Stimulated activated CD8-positive, alpha-beta memory T cell treated with anti-CD3 and anti-CD28 coated beads, Interleukin-15, amount 100 ng/mL, for 1 hour (primary cell): ENCODE measurements at regions not wholly inside any gene's neighbourhood (a gene's known extent, or its start where the extent isn't known, plus 50 kb on each side); places are given as distances from the start of the nearest gene placed in this dataset.

ENCODE experiments used
- DNase-seq: peaks from one replicate; pipeline ENCODE4 v3.0.0-alpha.2; 2020; ENCODE audit warnings: low read depth

GRCh38 chr6:164151161-164152120 lies 736.9 kb downstream of the QKI start:
- DNase-seq: no peak

- no peak for DNase-seq
These were observed 735.7 kb downstream of the QKI start for GRCh38 chr6:164150232-164150631.

GRCh38 chr6:164148788-164149187 lies 734.3 kb downstream of the QKI start:
- DNase-seq: no peak

- DNase-seq: no peak
These were observed 729.8 kb downstream of the QKI start for GRCh38 chr6:164144316-164144715.

- DNase-seq: no peak
These were observed 727.8 kb downstream of the QKI start for GRCh38 chr6:164142322-164142721.

- no peak for DNase-seq
These were observed 721.1 kb downstream of the QKI start for GRCh38 chr6:164135511-164136132.

GRCh38 chr6:164133095-164133494 lies 718.6 kb downstream of the QKI start:
- DNase-seq: no peak

- DNase-seq: no peak
These were observed 716.1 kb downstream of the QKI start for GRCh38 chr6:164130585-164130984.

GRCh38 chr6:164130151-164130550 lies 715.6 kb downstream of the QKI start:
- no peak for DNase-seq

GRCh38 chr6:164129218-164129617 lies 714.7 kb downstream of the QKI start:
- no peak for DNase-seq

- DNase-seq: no peak
These were observed 713.6 kb downstream of the QKI start for GRCh38 chr6:164128101-164128500.

- no peak for DNase-seq
These were observed 710.5 kb downstream of the QKI start for GRCh38 chr6:164124986-164125385.

- DNase-seq: no peak
These were observed 710.0 kb downstream of the QKI start for GRCh38 chr6:164124473-164124872.

- DNase-seq: no peak
These were observed 707.6 kb downstream of the QKI start for GRCh38 chr6:164122109-164122508.

- DNase-seq: no peak
These were observed 707.0 kb downstream of the QKI start for GRCh38 chr6:164121527-164121926.

- no peak for DNase-seq
These were observed 700.1 kb downstream of the QKI start for GRCh38 chr6:164114651-164115050.

GRCh38 chr6:164114051-164114450 lies 699.5 kb downstream of the QKI start:
- DNase-seq: no peak

GRCh38 chr6:164113637-164114036 lies 699.1 kb downstream of the QKI start:
- no peak for DNase-seq

- no peak for DNase-seq
These were observed 695.2 kb downstream of the QKI start for GRCh38 chr6:164109770-164110140.

GRCh38 chr6:164108869-164109769 lies 694.6 kb downstream of the QKI start:
- no peak for DNase-seq

- DNase-seq: no peak
These were observed 693.6 kb downstream of the QKI start for GRCh38 chr6:164108092-164108491.

GRCh38 chr6:164107297-164107995 lies 692.9 kb downstream of the QKI start:
- DNase-seq: no peak
